ENCODE measurements at regions not wholly inside any gene's neighbourhood (a gene's known extent, or its start where the extent isn't known, plus 50 kb on each side); places are given as distances from the start of the nearest gene placed in this dataset.

GRCh38 chr15:36278219-36278618 is 301.2 kb upstream of the CDIN1 start:
- 13% methylated on average over 1 of the region's 1 CpG for WGBS (ENCODE audit: insufficient coverage, low coverage, missing lambda C conversion rate)

More at GRCh38 chr15:36278219-36278618, 301.2 kb upstream of the CDIN1 start:
- peaks cover 6% of the 10 kb centered on the region for H3K9me3 ChIP-seq (replicated peaks; ENCODE audit: control insufficient read depth, insufficient read depth, low read depth, low read length)
- DNase-seq (ENCODE audit: extremely low read depth in 1 of 4, low spot score in 3 of 4) (peak in 1 of 4 experiments; percentile 29), FAIRE-seq (peak; percentile 23), ATAC-seq (peak; percentile 58; the same call in 2 of the 3 replicates)
- no peak overlapping the region; the same call in 2 of the 3 replicates for H3K27ac ChIP-seq (ENCODE audit: extremely low read depth, low read depth, low read length)
- H2AFZ ChIP-seq (ENCODE audit: low read depth, low read length) = peak overlapping the region; percentile 54
- no peak overlapping the region for H3K9ac ChIP-seq (ENCODE audit: insufficient read depth in 1 of 2, low read depth in 2 of 2, low read length in 2 of 2)
- no peaks in the 10 kb centered on the region for H3K27me3 ChIP-seq (ENCODE audit: control insufficient read depth in 2 of 2, insufficient read depth in 2 of 2, low read length in 2 of 2)
- intact Hi-C loops (cut with micrococcal nuclease) (loop anchor here (1.0 kb wide), 1 partner anchor 171 kb away; no protein-coding TSS in a partner anchor), in situ Hi-C loops (cut with MboI) (no loop called here)
- H3K4me1 ChIP-seq (replicated peaks in 1 of 2; ENCODE audit: control insufficient read depth in 2 of 2, insufficient read depth in 2 of 2, low read length in 2 of 2) = no peaks in the 10 kb centered on the region
- POLR2A ChIA-PET = interaction anchor here (0.5 kb wide), 1 partner anchor 35 kb away, joined by 3 read pairs; no protein-coding TSS in a partner anchor
- no peaks in the 10 kb centered on the region for H3K36me3 ChIP-seq (ENCODE audit: control insufficient read depth, insufficient read depth, low read length)
- H3K4me2 ChIP-seq (ENCODE audit: insufficient read depth, low read length) = no peak overlapping the region
- no peak overlapping the region for H3K4me3 ChIP-seq
- CTCF ChIA-PET (ENCODE audit: low intra/inter-chr PET ratio) = no interaction called here
- H3K79me2 ChIP-seq (ENCODE audit: control insufficient read depth, insufficient read depth, low read length) = no peaks in the 10 kb centered on the region
- no TSS peak for BruUV-seq (replicated peaks)
- TF ChIP-seq RAD21 (CRISPR knock-in tag; conservative IDR thresholded peaks at IDR 0.05 in 1 of 2, IDR thresholded peaks at IDR 0.05 in 1 of 2) (peak; percentile 53 to 68), SMARCC2 (IDR thresholded peaks at IDR 0.05; ENCODE audit: low read depth) (no peak), ESRRA (IDR thresholded peaks at IDR 0.05; ENCODE audit: borderline replicate concordance, low read depth) (no peak), SMC3 (conservative IDR thresholded peaks at IDR 0.05; ENCODE audit: insufficient read depth, low read depth, low read length) (0 out of 2 replicates have a peak, but pooled peaks have one; percentile 26), HCFC1 (IDR thresholded peaks at IDR 0.05; ENCODE audit: low read depth, low read length) (no peak)
- TF ChIP-seq, protein P1, sequence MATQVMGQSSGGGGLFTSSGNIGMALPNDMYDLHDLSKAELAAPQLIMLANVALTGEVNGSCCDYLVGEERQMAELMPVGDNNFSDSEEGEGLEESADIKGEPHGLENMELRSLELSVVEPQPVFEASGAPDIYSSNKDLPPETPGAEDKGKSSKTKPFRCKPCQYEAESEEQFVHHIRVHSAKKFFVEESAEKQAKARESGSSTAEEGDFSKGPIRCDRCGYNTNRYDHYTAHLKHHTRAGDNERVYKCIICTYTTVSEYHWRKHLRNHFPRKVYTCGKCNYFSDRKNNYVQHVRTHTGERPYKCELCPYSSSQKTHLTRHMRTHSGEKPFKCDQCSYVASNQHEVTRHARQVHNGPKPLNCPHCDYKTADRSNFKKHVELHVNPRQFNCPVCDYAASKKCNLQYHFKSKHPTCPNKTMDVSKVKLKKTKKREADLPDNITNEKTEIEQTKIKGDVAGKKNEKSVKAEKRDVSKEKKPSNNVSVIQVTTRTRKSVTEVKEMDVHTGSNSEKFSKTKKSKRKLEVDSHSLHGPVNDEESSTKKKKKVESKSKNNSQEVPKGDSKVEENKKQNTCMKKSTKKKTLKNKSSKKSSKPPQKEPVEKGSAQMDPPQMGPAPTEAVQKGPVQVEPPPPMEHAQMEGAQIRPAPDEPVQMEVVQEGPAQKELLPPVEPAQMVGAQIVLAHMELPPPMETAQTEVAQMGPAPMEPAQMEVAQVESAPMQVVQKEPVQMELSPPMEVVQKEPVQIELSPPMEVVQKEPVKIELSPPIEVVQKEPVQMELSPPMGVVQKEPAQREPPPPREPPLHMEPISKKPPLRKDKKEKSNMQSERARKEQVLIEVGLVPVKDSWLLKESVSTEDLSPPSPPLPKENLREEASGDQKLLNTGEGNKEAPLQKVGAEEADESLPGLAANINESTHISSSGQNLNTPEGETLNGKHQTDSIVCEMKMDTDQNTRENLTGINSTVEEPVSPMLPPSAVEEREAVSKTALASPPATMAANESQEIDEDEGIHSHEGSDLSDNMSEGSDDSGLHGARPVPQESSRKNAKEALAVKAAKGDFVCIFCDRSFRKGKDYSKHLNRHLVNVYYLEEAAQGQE (IDR thresholded peaks at IDR 0.05; ENCODE audit: borderline replicate concordance) = peak; percentile 43; the same call in 1 of the 2 replicates
- TF ChIP-seq, protein P1 (CRISPR knock-in tag; IDR thresholded peaks at IDR 0.05; ENCODE audit: low read depth) = no peak
- TF ChIP-seq, protein P2, sequence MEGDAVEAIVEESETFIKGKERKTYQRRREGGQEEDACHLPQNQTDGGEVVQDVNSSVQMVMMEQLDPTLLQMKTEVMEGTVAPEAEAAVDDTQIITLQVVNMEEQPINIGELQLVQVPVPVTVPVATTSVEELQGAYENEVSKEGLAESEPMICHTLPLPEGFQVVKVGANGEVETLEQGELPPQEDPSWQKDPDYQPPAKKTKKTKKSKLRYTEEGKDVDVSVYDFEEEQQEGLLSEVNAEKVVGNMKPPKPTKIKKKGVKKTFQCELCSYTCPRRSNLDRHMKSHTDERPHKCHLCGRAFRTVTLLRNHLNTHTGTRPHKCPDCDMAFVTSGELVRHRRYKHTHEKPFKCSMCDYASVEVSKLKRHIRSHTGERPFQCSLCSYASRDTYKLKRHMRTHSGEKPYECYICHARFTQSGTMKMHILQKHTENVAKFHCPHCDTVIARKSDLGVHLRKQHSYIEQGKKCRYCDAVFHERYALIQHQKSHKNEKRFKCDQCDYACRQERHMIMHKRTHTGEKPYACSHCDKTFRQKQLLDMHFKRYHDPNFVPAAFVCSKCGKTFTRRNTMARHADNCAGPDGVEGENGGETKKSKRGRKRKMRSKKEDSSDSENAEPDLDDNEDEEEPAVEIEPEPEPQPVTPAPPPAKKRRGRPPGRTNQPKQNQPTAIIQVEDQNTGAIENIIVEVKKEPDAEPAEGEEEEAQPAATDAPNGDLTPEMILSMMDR (IDR thresholded peaks at IDR 0.05 in 2 of 3, conservative IDR thresholded peaks at IDR 0.05 in 1 of 3; ENCODE audit: insufficient read depth in 2 of 3, low read depth in 1 of 3, low read length in 3 of 3) = peak; percentile 32 to 48 (median 32); a peak in 3 of 6 replicates
- H3K9me1 ChIP-seq (ENCODE audit: control insufficient read depth, insufficient read depth, low read length) = no peaks in the 10 kb centered on the region
- H4K20me1 ChIP-seq (replicated peaks; ENCODE audit: control insufficient read depth, insufficient read depth, low read length) = no peaks in the 10 kb centered on the region
